ENCODE measurements at regions not wholly inside any gene's neighbourhood (a gene's known extent, or its start where the extent isn't known, plus 50 kb on each side); places are given as distances from the start of the nearest gene placed in this dataset.

DNA sequence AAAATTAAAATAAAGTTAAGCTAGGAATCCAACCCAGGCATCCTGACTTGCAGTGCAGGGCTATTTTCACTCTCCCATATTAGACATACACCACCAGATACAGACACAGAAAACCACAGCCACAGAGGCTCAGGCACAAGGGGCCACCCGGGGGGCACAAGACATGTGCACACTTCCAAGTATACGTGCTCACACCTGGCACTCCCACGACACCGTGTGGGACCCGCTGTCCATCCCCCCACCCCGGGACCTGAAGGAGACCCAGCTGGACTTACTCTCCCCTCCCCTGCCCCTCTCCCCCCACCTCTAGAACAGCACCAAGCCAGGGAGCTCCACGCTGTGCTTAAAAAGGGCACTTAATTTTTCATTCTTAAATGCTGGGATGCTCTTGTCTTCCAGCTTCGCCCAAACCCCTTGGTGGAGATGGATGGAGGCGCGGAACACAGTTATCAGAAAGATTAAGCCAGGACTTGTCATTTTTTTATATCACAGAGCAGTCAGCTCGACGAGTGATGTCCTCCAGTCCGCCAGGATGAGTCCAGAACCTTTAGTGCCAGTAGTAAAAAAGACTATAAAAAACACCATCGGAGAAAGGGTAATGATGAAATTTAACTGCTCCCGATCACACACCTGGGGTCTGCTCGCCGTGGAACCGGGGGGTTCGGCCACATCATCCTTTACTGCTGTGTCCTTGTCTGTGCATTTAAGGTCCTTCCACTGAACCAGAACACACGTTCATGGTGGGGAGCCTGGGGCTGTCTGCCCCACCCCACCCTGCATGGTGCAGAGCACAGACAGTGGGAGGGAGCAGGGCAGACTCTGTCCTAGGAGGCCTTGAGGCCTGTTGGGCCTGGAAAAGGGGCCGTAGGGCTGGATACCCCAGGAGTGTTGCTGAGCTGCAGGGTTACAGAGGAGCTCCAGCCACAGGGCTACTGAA lies 73.3 kb upstream of the LHX1 start:
- TF ChIP-seq CTCF (IDR thresholded peaks at IDR 0.05), result no peak
- TF ChIP-seq POLR2A (IDR thresholded peaks at IDR 0.05), result no peak

Measured in adrenal gland (tissue), 5 donors.